Glutamatergic neuron (in vitro differentiated cells): ENCODE measurements at regions not wholly inside any gene's neighbourhood (a gene's known extent, or its start where the extent isn't known, plus 50 kb on each side); places are given as distances from the start of the nearest gene placed in this dataset.

Experiments
- DNase-seq: peaks from one replicate; pipeline ENCODE4 v3.0.0; 2022
- H3K27ac Mint-ChIP-seq: one replicate; pipeline ENCODE4 v1.8.0; 2020; ENCODE audit warnings: mild to moderate bottlenecking, mixed read lengths, inconsistent platforms; ENCODE audit not compliant: unreplicated experiment
- H3K27me3 Mint-ChIP-seq: one replicate; pipeline ENCODE4 v1.8.0; 2020; ENCODE audit warnings: mild to moderate bottlenecking, moderate library complexity, mixed read lengths, inconsistent platforms; ENCODE audit not compliant: unreplicated experiment
- H3K36me3 Mint-ChIP-seq: one replicate; pipeline ENCODE4 v1.8.0; 2020; ENCODE audit warnings: mild to moderate bottlenecking, mixed read lengths, inconsistent platforms; ENCODE audit not compliant: unreplicated experiment
- H3K4me1 Mint-ChIP-seq: one replicate; pipeline ENCODE4 v1.8.0; 2020; ENCODE audit warnings: mild to moderate bottlenecking, low read depth, mixed read lengths, inconsistent platforms; ENCODE audit not compliant: unreplicated experiment
- H3K4me3 Mint-ChIP-seq: one replicate; pipeline ENCODE4 v1.8.0; 2020; ENCODE audit warnings: mild to moderate bottlenecking, mixed read lengths, inconsistent platforms; ENCODE audit not compliant: unreplicated experiment
- H3K9me3 Mint-ChIP-seq: one replicate; pipeline ENCODE4 v1.8.0; 2020; ENCODE audit warnings: mild to moderate bottlenecking, moderate library complexity, mixed read lengths, inconsistent platforms; ENCODE audit not compliant: unreplicated experiment
- CTCF ChIP-seq: fragments of 200-600 bp; sonication (generic); IDR thresholded peaks from one replicate; pipeline ENCODE4 v1.5.0; 2021; ENCODE audit not compliant: partially characterized antibody, unreplicated experiment

GRCh38 chr14:62532181-62532580, 513.1 kb downstream of the KCNH5 start:
- Mint-ChIP-seq H3K4me3 (no peak overlapping the region), H3K9me3 (no peaks in the 10 kb centered on the region), H3K27ac (no peak overlapping the region), H3K4me1 (no peaks in the 10 kb centered on the region), H3K27me3 (no peaks in the 10 kb centered on the region), H3K36me3 (no peaks in the 10 kb centered on the region)
- no peak for DNase-seq
- no peak for TF ChIP-seq CTCF

- H3K4me1 Mint-ChIP-seq: no peaks in the 10 kb centered on the region
- no peaks in the 10 kb centered on the region for H3K36me3 Mint-ChIP-seq
- no peak overlapping the region for H3K27ac Mint-ChIP-seq
- no peak for TF ChIP-seq CTCF
- no peak for DNase-seq
- H3K4me3 Mint-ChIP-seq: no peak overlapping the region
- no peaks in the 10 kb centered on the region for H3K9me3 Mint-ChIP-seq
- no peaks in the 10 kb centered on the region for H3K27me3 Mint-ChIP-seq
Measured at GRCh38 chr14:62546862-62547474, 498.3 kb downstream of the KCNH5 start.

DNA sequence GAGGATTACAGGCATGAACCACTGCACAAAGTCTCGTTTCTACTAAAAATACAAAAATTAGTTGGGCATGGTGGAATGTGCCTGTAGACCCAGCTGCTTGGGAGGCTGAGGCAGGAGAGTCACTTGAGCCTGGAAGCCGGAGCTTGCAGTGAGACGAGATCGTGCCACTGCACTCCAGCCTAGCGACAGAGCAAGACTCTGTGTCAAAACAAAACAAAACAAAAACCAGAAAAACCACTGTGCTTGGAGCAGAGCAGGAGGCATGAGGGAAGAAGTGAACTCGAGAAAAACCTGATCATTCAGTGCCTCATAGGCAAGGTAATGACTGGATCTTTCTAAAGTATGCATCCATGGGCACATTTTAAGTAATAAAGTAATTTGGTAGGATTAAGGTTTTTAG, 487.8 kb downstream of the KCNH5 start:
- no peak for DNase-seq
- Mint-ChIP-seq H3K27ac (no peak overlapping the region), H3K27me3 (no peaks in the 10 kb centered on the region), H3K9me3 (no peaks in the 10 kb centered on the region), H3K36me3 (no peaks in the 10 kb centered on the region), H3K4me3 (no peak overlapping the region), H3K4me1 (no peaks in the 10 kb centered on the region)
- no peak for TF ChIP-seq CTCF

- H3K4me3 Mint-ChIP-seq: no peak overlapping the region
- H3K27ac Mint-ChIP-seq: no peak overlapping the region
- no peak for DNase-seq
- no peaks in the 10 kb centered on the region for H3K4me1 Mint-ChIP-seq
- no peak for TF ChIP-seq CTCF
- H3K27me3 Mint-ChIP-seq: no peaks in the 10 kb centered on the region
- no peaks in the 10 kb centered on the region for H3K36me3 Mint-ChIP-seq
- no peaks in the 10 kb centered on the region for H3K9me3 Mint-ChIP-seq
Measured at GRCh38 chr14:62558451-62558850, 486.8 kb downstream of the KCNH5 start.

DNA sequence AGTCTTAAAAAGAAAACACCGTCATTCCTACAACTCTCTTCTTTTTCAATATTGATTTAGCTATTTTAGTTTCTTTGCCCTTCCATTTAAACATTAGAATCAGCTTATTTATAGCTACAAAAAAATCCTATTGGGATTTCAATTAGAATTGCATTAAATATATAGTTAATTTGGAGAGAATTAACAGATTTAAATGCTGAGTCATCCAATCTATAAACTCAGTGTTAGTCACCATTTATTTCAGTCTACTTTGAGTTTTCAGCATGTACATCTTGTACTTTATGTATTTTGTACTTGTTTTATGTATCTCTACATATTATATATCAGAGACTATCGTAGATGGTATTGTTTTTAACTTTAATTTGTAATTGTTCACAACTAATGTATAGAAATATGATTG, 460.0 kb downstream of the KCNH5 start:
- Mint-ChIP-seq H3K27ac (no peak overlapping the region), H3K4me3 (no peak overlapping the region), H3K27me3 (no peaks in the 10 kb centered on the region), H3K36me3 (no peaks in the 10 kb centered on the region), H3K9me3 (no peaks in the 10 kb centered on the region), H3K4me1 (no peaks in the 10 kb centered on the region)
- no peak for DNase-seq
- TF ChIP-seq CTCF: no peak
